Peyer's patch (tissue), 4 donors: ENCODE measurements at regions not wholly inside any gene's neighbourhood (a gene's known extent, or its start where the extent isn't known, plus 50 kb on each side); places are given as distances from the start of the nearest gene placed in this dataset.
"Not testable (repeated sequence)": the region's sequence is repeated elsewhere in the genome, so short reads cannot be mapped to it uniquely, and the experiment has no call there.

ENCODE experiments used
- DNase-seq, 3 donors: peaks; one replicate each; pipeline ENCODE4 v3.0.0-alpha.2; 2017 to 2019
- H3K27ac ChIP-seq, 4 donors: fragments of 200-600 bp; sonication (generic); one replicate each; pipeline ENCODE4 v1.5.1; 2016 to 2019
- H3K27me3 ChIP-seq, 2 donors: fragments of 200-600 bp; sonication (generic); one replicate each; pipeline ENCODE4 v1.5.1; 2019
- H3K36me3 ChIP-seq, 3 donors: fragments of 200-600 bp; sonication (generic); one replicate each; pipeline ENCODE4 v1.5.1; 2016 to 2019
- H3K4me1 ChIP-seq, 4 donors: fragments of 200-600 bp; sonication (generic); one replicate each; pipeline ENCODE4 v1.5.1; 2016 to 2019
- H3K4me3 ChIP-seq, 4 donors: fragments of 200-600 bp; sonication (generic); 1 replicate in 3 of 4; 2 replicates in 1 of 4; pipeline ENCODE4 v1.5.1; 2016 to 2019; ENCODE audit warnings: mild to moderate bottlenecking in 1 of 4
- H3K9me3 ChIP-seq, 4 donors: fragments of 200-600 bp; sonication (generic); one replicate each; pipeline ENCODE4 v1.5.1; 2016 to 2019; ENCODE audit warnings: mild to moderate bottlenecking in 1 of 4
- POLR2A ChIP-seq, 2 donors: fragments of 450-650 bp; IDR thresholded peaks; one replicate each; pipeline ENCODE4 v1.5.1; 2017; ENCODE audit warnings: antibody characterized with exemption in 2 of 2, mild to moderate bottlenecking in 2 of 2, moderate library complexity in 2 of 2
- TF ChIP-seq, protein P1 (sequence below), 6 experiments: fragments of 450-650 bp in 4 of 6; fragments of 200-600 bp in 2 of 6; sonication (generic) in 1 of 6; IDR thresholded peaks; one replicate each; pipeline ENCODE4 v1.5.1; 2017 to 2019; ENCODE audit warnings: antibody characterized with exemption in 6 of 6, mild to moderate bottlenecking in 3 of 6, moderate library complexity in 1 of 6

DNA sequence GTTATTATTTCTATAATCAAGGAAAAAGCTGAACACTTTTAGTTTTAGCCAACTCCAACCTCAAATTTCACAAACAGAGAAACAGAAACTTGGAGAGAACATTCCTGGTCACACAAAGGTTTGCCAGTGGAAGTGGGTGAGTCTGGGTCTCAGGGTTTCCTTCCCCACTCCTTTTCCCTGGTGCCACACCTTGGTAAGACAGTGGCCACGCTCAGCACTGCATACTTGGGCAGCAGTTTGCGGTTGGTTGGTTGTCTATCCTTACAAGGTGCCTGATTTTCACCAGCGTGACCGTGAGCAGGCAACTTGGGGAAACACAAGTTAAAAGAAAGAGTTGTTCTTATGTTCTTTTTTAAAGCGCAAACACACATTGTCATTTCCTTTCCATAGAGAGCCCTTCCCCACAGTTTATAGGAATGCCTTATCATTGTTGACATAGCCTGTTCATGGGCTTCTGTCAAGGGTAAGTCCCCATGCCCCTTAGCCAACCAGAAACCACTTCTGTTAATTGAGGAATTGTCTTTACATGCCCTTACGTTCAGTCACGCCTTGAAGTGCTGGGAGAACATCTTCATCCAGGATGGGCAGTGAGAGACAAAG, 82.2 kb downstream of the RIN2 start:
- H3K27ac ChIP-seq: no peak overlapping the region
- H3K36me3 ChIP-seq: no peaks in the 10 kb centered on the region
- no peak overlapping the region for H3K4me3 ChIP-seq
- no peak for DNase-seq
- no peaks in the 10 kb centered on the region for H3K4me1 ChIP-seq
- TF ChIP-seq, protein P1, sequence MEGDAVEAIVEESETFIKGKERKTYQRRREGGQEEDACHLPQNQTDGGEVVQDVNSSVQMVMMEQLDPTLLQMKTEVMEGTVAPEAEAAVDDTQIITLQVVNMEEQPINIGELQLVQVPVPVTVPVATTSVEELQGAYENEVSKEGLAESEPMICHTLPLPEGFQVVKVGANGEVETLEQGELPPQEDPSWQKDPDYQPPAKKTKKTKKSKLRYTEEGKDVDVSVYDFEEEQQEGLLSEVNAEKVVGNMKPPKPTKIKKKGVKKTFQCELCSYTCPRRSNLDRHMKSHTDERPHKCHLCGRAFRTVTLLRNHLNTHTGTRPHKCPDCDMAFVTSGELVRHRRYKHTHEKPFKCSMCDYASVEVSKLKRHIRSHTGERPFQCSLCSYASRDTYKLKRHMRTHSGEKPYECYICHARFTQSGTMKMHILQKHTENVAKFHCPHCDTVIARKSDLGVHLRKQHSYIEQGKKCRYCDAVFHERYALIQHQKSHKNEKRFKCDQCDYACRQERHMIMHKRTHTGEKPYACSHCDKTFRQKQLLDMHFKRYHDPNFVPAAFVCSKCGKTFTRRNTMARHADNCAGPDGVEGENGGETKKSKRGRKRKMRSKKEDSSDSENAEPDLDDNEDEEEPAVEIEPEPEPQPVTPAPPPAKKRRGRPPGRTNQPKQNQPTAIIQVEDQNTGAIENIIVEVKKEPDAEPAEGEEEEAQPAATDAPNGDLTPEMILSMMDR (IDR thresholded peaks at IDR 0.05): no peak
- TF ChIP-seq POLR2A (IDR thresholded peaks at IDR 0.05): no peak
- no peaks in the 10 kb centered on the region for H3K27me3 ChIP-seq
- no peaks in the 10 kb centered on the region for H3K9me3 ChIP-seq

DNA sequence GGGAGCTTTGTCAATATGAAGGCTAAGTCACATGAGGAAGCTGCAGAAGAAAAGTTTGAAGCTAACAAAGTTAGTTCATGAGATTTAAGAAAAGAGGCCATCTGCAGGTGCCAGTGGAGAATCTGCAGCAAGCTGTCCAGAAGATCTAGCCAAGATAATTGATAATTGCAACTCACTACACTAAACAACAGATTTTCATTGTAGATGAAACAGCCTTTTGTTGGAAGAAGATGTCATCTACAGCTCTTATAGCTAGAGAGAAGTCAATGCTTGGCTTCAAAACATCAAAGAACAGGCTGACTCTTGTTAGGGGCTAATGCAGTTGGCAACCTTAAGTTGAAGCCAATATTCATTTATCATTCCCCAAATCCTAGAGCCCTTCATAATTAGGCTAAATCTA, 83.7 kb downstream of the RIN2 start:
- Histone ChIP-seq H3K9me3 (no peaks in the 10 kb centered on the region), H3K36me3 (no peaks in the 10 kb centered on the region), H3K4me1 (no peaks in the 10 kb centered on the region), H3K27me3 (no peaks in the 10 kb centered on the region), H3K4me3 (no peak overlapping the region), H3K27ac (no peak overlapping the region)
- no peak for TF ChIP-seq POLR2A (IDR thresholded peaks at IDR 0.05)
- TF ChIP-seq, protein P1 (IDR thresholded peaks at IDR 0.05): no peak
- no peak for DNase-seq

DNA sequence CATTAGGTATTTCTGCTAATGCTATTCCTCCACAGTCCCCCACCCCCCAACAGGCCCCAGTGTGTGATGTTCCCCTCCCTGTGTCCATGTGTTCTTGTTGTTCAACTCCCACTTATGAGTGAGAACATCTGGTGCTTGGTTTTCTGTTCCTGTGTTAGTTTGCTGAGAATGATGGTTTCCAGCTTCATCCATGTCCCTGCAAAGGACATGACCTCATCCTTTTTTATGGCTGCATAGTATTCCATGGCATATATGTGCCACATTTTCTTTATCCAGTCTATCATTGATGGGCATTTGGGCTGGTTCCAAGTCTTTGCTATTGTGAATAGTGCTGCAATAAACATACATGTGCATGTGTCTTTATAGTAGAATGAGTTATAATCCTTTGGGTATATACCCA, 86.8 kb downstream of the RIN2 start:
- not testable (repeated sequence) for H3K9me3 ChIP-seq, H3K27me3 ChIP-seq, H3K4me1 ChIP-seq, H3K4me3 ChIP-seq, H3K36me3 ChIP-seq, H3K27ac ChIP-seq, DNase-seq

DNA sequence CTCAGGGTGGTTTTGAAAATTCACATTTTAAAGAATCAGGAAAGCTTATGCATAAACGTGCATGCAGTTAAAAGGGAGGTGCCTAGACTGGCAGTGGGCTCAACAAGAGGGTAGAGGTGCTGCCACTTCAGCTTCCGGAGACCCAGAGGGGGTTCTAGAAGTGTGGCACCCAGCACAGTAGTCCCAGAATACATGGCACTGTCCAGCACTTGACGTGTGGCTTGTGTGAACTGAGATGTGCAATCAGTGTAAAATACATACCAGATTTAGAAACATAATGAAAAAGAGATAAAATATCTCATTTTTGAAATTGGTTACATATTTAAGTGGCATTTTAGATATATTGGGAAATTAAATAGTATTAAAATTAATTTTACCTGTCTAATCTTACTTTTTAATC, 89.3 kb downstream of the RIN2 start:
- H3K4me3 ChIP-seq: no peak overlapping the region
- H3K27ac ChIP-seq: no peak overlapping the region
- no peak for TF ChIP-seq POLR2A (IDR thresholded peaks at IDR 0.05)
- TF ChIP-seq, protein P1 (IDR thresholded peaks at IDR 0.05): no peak
- H3K9me3 ChIP-seq: no peaks in the 10 kb centered on the region
- H3K27me3 ChIP-seq: no peaks in the 10 kb centered on the region
- H3K4me1 ChIP-seq: no peaks in the 10 kb centered on the region
- no peak for DNase-seq
- no peaks in the 10 kb centered on the region for H3K36me3 ChIP-seq

DNA sequence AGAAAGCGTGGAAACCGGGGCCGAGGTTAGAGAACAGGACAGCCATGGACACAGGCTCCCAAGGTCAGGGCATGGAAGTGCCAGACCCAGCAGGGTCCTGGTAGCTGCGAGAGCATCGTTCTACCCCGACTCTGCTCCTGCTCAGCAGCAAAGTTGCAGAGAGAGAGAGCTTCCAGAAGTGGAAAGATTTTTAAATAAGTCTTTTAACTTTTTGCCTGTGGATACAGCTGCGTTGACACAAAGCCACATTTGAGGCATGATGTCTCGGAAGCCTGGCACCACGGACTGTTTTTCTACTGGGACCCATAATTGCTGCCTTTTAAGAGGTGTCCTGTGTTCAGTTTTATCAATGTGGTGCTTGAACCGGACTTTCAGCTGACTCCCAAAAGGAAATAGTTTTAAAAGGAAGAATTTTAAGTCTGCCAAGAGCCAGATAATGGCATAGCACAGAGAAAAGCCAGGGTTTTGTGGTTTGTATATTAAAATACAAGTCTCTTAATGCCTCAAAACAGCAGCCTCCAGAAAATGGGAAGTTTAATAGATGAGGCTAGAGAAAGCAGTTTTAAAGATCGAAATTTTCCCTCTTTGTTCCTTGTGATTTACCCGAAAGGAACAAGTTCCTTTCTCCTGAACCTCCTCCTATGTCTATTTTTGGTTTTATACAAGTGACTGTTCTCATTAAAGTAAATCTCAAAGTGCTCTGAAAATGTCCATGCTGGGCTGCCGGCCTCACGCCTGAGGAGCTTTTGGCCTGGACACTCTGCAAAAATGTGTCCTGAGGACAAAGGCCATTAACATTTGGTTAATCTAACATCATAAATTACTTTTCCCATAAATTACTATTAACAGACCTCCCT, 91.5 kb downstream of the RIN2 start:
- no peak for DNase-seq
- Histone ChIP-seq H3K4me3 (no peak overlapping the region), H3K4me1 (no peaks in the 10 kb centered on the region), H3K27me3 (no peaks in the 10 kb centered on the region), H3K9me3 (no peaks in the 10 kb centered on the region), H3K36me3 (no peaks in the 10 kb centered on the region), H3K27ac (peak overlapping the region in 3 of 4 donors; percentile 26 to 65 (median 32))
- TF ChIP-seq POLR2A (IDR thresholded peaks at IDR 0.05): no peak
- TF ChIP-seq, protein P1 (IDR thresholded peaks at IDR 0.05): no peak

DNA sequence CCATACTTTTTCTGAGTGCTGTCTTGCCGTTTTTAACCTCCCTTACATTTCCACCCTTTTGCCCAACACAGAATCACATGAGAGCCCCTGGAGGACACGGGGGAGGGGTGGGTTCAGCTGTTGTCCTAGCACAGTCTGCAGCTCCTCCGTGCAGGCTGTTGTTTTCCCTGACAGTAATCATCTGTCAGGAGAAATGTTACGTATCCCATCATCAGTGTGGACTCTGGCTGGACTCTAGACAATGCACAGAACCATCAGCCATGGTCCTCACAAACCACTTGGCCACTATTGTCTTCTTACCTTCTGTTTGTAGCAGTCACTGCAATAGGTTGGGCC, 92.1 kb downstream of the RIN2 start:
- no peaks in the 10 kb centered on the region for H3K4me1 ChIP-seq
- no peaks in the 10 kb centered on the region for H3K9me3 ChIP-seq
- TF ChIP-seq POLR2A (IDR thresholded peaks at IDR 0.05): no peak
- TF ChIP-seq, protein P1 (IDR thresholded peaks at IDR 0.05): no peak
- no peaks in the 10 kb centered on the region for H3K36me3 ChIP-seq
- no peak for DNase-seq
- no peak overlapping the region for H3K4me3 ChIP-seq
- no peaks in the 10 kb centered on the region for H3K27me3 ChIP-seq
- peak overlapping the region in 3 of 4 donors; percentile 26 to 65 (median 32) for H3K27ac ChIP-seq
